Nephron (organoid): ENCODE measurements at regions not wholly inside any gene's neighbourhood (a gene's known extent, or its start where the extent isn't known, plus 50 kb on each side); places are given as distances from the start of the nearest gene placed in this dataset.

Source experiments
- H3K27ac Mint-ChIP-seq, 3 experiments: 2 replicates each; pipeline ENCODE4 v1.8.0; 2020; ENCODE audit warnings: mixed read lengths in 3 of 3, mild to moderate bottlenecking in 2 of 3, moderate library complexity in 1 of 3
- H3K27me3 Mint-ChIP-seq: 2 replicates; pipeline ENCODE4 v1.8.0; 2021; ENCODE audit warnings: low read depth, mild to moderate bottlenecking, moderate library complexity, mixed read lengths
- H3K36me3 Mint-ChIP-seq: 2 replicates; pipeline ENCODE4 v1.8.0; 2020; ENCODE audit warnings: low read depth, mixed read lengths
- H3K4me1 Mint-ChIP-seq: 2 replicates; pipeline ENCODE4 v1.8.0; 2020; ENCODE audit warnings: mixed read lengths
- H3K4me3 Mint-ChIP-seq, 3 experiments: 2 replicates each; pipeline ENCODE4 v1.8.0; 2020; ENCODE audit warnings: mild to moderate bottlenecking in 3 of 3, mixed read lengths in 3 of 3, moderate library complexity in 2 of 3
- H3K9me3 Mint-ChIP-seq: 2 replicates; pipeline ENCODE4 v1.8.0; 2020; ENCODE audit warnings: mixed read lengths
- TF ChIP-seq, protein P1 (sequence below), 3 experiments: fragments of 200-600 bp; sonication (generic); IDR thresholded peaks; one replicate each; pipeline ENCODE4 v1.5.0; 2021; ENCODE audit warnings: antibody characterized with exemption in 3 of 3; ENCODE audit not compliant: unreplicated experiment in 3 of 3

- TF ChIP-seq, protein P1, sequence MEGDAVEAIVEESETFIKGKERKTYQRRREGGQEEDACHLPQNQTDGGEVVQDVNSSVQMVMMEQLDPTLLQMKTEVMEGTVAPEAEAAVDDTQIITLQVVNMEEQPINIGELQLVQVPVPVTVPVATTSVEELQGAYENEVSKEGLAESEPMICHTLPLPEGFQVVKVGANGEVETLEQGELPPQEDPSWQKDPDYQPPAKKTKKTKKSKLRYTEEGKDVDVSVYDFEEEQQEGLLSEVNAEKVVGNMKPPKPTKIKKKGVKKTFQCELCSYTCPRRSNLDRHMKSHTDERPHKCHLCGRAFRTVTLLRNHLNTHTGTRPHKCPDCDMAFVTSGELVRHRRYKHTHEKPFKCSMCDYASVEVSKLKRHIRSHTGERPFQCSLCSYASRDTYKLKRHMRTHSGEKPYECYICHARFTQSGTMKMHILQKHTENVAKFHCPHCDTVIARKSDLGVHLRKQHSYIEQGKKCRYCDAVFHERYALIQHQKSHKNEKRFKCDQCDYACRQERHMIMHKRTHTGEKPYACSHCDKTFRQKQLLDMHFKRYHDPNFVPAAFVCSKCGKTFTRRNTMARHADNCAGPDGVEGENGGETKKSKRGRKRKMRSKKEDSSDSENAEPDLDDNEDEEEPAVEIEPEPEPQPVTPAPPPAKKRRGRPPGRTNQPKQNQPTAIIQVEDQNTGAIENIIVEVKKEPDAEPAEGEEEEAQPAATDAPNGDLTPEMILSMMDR (IDR thresholded peaks at IDR 0.05; ENCODE audit: unreplicated experiment in 3 of 3): no peak
- H3K36me3 Mint-ChIP-seq: peaks cover 6% of the 10 kb centered on the region
- H3K27ac Mint-ChIP-seq: no peak overlapping the region
- no peaks in the 10 kb centered on the region for H3K27me3 Mint-ChIP-seq
- peaks cover 18% of the 10 kb centered on the region for H3K9me3 Mint-ChIP-seq
- H3K4me3 Mint-ChIP-seq: no peak overlapping the region
- no peaks in the 10 kb centered on the region for H3K4me1 Mint-ChIP-seq
Observed at GRCh38 chr2:150271952-150272802, 215.3 kb downstream of the RND3 start.

DNA sequence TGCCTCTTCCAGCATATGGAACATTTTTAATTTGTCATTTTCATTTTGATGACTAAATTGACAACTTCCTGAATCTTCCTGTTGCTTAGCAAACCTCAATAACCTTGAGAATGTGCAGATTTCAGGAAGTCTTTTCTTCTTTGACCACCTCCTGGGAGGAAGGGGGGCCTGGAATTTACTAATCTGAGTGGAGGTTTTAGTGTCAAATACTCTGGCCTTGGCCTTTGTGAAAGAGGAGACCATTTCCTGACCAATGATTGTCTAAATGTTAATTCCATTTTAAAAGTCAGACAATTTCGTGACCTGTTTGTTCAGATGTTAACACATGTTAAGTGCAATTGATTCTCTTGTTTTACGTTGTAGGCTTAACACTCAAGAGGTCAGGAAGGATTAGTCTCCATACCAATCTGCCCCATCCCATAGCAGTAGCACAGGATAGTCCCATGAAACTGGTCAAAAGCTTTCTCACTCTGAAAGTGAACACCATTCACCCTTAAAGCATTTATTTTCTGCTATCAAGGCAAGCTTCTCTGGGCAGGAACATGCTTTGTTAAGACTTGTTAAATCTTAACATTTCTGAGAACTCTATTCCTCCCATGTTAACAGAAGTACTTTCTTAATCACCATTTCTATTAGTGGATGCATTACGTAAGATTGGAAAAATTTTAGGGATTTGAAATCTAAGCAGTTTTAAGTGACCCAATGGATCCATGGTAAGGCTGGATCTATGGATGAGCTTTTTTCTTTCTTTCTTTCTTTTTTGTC lies 219.6 kb downstream of the RND3 start:
- H3K9me3 Mint-ChIP-seq: peaks cover 4% of the 10 kb centered on the region
- no peak overlapping the region for H3K27ac Mint-ChIP-seq
- no peak overlapping the region for H3K4me3 Mint-ChIP-seq
- TF ChIP-seq, protein P1 (IDR thresholded peaks at IDR 0.05; ENCODE audit: unreplicated experiment in 3 of 3): no peak
- H3K36me3 Mint-ChIP-seq: no peaks in the 10 kb centered on the region
- H3K27me3 Mint-ChIP-seq: no peaks in the 10 kb centered on the region
- no peaks in the 10 kb centered on the region for H3K4me1 Mint-ChIP-seq

- Mint-ChIP-seq H3K36me3 (no peaks in the 10 kb centered on the region), H3K4me3 (no peak overlapping the region), H3K4me1 (no peaks in the 10 kb centered on the region), H3K27me3 (no peaks in the 10 kb centered on the region), H3K27ac (no peak overlapping the region), H3K9me3 (peaks cover 9% of the 10 kb centered on the region)
- TF ChIP-seq, protein P1 (IDR thresholded peaks at IDR 0.05; ENCODE audit: unreplicated experiment in 3 of 3): no peak
Observed at GRCh38 chr2:150266931-150267330, 220.5 kb downstream of the RND3 start.

- Mint-ChIP-seq H3K9me3 (peaks cover 22% of the 10 kb centered on the region), H3K27ac (no peak overlapping the region), H3K27me3 (no peaks in the 10 kb centered on the region), H3K36me3 (no peaks in the 10 kb centered on the region), H3K4me1 (no peaks in the 10 kb centered on the region), H3K4me3 (no peak overlapping the region)
- TF ChIP-seq, protein P1 (IDR thresholded peaks at IDR 0.05; ENCODE audit: unreplicated experiment in 3 of 3): no peak
Observed at GRCh38 chr2:150264442-150264841, 223.0 kb downstream of the RND3 start.

DNA sequence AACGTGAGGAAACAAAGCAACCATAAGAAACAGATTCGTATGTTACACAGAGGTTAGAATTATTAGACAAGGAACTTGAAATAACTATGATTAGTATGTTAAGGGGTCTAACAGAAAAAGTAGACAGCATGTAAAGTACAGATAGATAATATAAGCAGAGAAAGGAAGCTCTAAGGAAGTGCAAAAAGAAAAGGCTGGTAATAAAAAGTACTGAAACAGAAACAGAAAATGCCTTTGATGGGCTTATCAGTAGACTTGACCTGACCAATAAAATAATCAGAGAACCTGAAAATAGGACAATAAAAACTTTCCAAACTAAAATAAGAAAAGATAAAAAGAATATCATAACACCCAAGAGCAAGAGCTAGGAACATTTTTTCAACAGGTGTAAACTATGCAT lies 225.8 kb downstream of the RND3 start:
- Mint-ChIP-seq H3K4me3 (no peak overlapping the region), H3K9me3 (peaks cover 22% of the 10 kb centered on the region), H3K36me3 (no peaks in the 10 kb centered on the region), H3K27ac (no peak overlapping the region), H3K4me1 (peaks cover 4% of the 10 kb centered on the region), H3K27me3 (no peaks in the 10 kb centered on the region)
- TF ChIP-seq, protein P1 (IDR thresholded peaks at IDR 0.05; ENCODE audit: unreplicated experiment in 3 of 3): no peak
